Small intestine (tissue), 7 donors: ENCODE measurements at regions not wholly inside any gene's neighbourhood (a gene's known extent, or its start where the extent isn't known, plus 50 kb on each side); places are given as distances from the start of the nearest gene placed in this dataset.

Experiments used
- DNase-seq, 2 donors: peaks; one replicate each; pipeline versions ENCODE4 v3.0.0 to v3.0.0-alpha.2; 2013
- FAIRE-seq: peaks from 2 replicates; lab custom pipeline; 2012; peaks lifted over from hg19 to GRCh38; lab: Jason Lieb, UNC
- H3K27ac ChIP-seq, 3 donors: one replicate each; pipeline ENCODE4 v1.5.1; 2013; ENCODE audit warnings: low read length in 2 of 3, mild to moderate bottlenecking in 2 of 3, control low read depth in 1 of 3, inconsistent platforms in 1 of 3, low read depth in 1 of 3, moderate library complexity in 1 of 3
- H3K27me3 ChIP-seq, 3 donors: one replicate each; pipeline ENCODE4 v1.6.1; 2013; ENCODE audit warnings: low read length in 3 of 3, inconsistent platforms in 1 of 3; ENCODE audit not compliant: control insufficient read depth in 3 of 3, insufficient read depth in 3 of 3
- H3K36me3 ChIP-seq, 3 donors: one replicate each; pipeline ENCODE4 v1.6.1; 2013; ENCODE audit warnings: low read length in 3 of 3, inconsistent platforms in 1 of 3, low read depth in 1 of 3, mild to moderate bottlenecking in 1 of 3, moderate library complexity in 1 of 3; ENCODE audit not compliant: control insufficient read depth in 3 of 3, insufficient read depth in 2 of 3
- H3K4me1 ChIP-seq, 3 donors: one replicate each; pipeline ENCODE4 v1.6.1; 2013; ENCODE audit warnings: low read length in 2 of 3, inconsistent platforms in 1 of 3, low read depth in 1 of 3, mild to moderate bottlenecking in 1 of 3, moderate library complexity in 1 of 3; ENCODE audit not compliant: control insufficient read depth in 3 of 3, insufficient read depth in 2 of 3
- H3K4me3 ChIP-seq, 3 donors: one replicate each; pipeline ENCODE4 v1.5.1; 2013; ENCODE audit warnings: low read length in 3 of 3, control low read depth in 1 of 3, inconsistent platforms in 1 of 3, low read depth in 1 of 3, mild to moderate bottlenecking in 1 of 3, moderate library complexity in 1 of 3
- H3K9me3 ChIP-seq, 2 donors: one replicate each; pipeline ENCODE4 v1.6.1; 2013; ENCODE audit warnings: low read depth in 1 of 2, low read length in 1 of 2; ENCODE audit not compliant: control insufficient read depth in 2 of 2, insufficient read depth in 1 of 2
- WGBS, 3 donors: extraction: QIAGEN DNeasy Blood & Tissue Kit; methylation state at CpG; one replicate each; pipeline ENCODE4 v1.1.7; 2013; 5-methylcytosine and 5-hydroxymethylcytosine counted together
- donor health status: healthy with polysubstance abuse.
- donor health status: control.
- donor health status: control.
- donor health status: Bipolar disorder and iron deficiency.
- donor health status: healthy.

DNA sequence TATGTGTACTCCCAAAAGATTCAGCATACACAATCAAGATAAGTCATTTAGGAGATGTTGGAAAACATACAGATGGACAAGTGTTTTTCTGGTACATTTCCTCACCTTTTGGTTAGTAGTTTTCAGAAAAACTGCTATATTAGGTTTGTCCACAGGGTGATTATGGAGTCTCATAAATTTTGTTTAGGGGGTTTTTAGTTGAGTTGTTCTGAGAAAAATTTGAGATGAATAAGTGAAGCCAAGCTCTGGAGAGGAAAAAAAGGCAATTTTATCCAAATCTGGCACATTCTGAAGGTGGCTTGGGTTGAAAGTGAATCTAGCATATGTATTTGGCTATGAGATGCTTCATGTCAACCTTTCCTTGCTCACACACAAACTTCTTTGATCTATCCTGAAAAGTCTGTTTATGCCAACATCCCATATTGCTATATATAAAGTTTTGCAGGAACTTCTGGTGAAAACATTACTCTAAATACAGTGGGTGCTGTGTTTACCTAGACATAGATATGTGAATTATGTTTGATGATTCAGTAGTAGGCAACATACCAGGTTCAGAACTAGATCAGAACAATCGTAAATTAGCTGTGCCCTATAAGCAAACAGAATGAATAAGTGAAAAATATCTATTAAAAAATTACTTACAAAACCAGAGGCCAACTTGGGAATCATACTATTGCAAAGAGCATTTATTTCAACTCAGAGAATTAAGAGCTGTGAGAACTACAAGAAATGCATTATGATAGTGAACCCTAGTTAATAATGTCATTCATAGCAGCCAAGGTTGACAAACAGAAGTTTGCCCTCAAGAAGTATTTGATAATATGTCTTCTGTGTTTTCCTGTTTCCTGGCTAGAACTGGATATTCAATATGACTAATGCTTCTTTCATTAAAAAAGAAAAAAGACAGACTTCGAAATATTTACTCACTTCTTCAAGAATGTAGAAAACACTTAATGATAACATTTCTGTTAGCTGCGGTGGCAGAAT lies 552.0 kb downstream of the IRS1 start:
- H3K36me3 ChIP-seq = no peaks in the 10 kb centered on the region
- WGBS, 3 donors = 58 to 75% (median 71%) methylated on average over 3 of the region's 3 CpGs
- DNase-seq = no peak
- FAIRE-seq = no peak
- no peak overlapping the region for H3K27ac ChIP-seq
- no peak overlapping the region for H3K4me3 ChIP-seq
- H3K9me3 ChIP-seq = no peaks in the 10 kb centered on the region
- no peaks in the 10 kb centered on the region for H3K4me1 ChIP-seq
- peaks cover 0 to 1% (median 0%) of the 10 kb centered on the region in 3 donors for H3K27me3 ChIP-seq

DNA sequence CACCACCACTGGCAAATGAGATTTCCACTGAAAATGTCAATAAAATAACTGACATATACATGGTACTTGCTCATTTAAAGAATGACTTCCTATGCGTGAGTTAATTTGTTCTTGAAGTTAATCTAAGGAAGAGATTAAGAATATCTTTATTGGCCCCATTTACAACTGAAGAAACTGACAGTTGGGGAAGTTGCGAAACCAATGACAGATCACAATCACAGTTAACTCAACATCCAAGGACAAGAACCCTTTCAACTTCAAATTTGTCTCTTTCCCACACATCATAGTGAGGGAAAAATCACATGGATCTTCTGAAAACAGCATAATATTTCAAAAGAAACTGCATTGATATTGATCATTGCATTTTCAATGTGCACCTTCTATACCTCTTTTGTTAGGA lies 565.4 kb downstream of the IRS1 start:
- H3K9me3 ChIP-seq = no peaks in the 10 kb centered on the region
- FAIRE-seq = no peak
- no peak for DNase-seq
- no peaks in the 10 kb centered on the region for H3K4me1 ChIP-seq
- H3K4me3 ChIP-seq = no peak overlapping the region
- no peaks in the 10 kb centered on the region for H3K27me3 ChIP-seq
- 17 to 61% (median 39%) methylated on average over 2 of the region's 2 CpGs for WGBS, 3 donors
- H3K27ac ChIP-seq = no peak overlapping the region
- no peaks in the 10 kb centered on the region for H3K36me3 ChIP-seq

DNA sequence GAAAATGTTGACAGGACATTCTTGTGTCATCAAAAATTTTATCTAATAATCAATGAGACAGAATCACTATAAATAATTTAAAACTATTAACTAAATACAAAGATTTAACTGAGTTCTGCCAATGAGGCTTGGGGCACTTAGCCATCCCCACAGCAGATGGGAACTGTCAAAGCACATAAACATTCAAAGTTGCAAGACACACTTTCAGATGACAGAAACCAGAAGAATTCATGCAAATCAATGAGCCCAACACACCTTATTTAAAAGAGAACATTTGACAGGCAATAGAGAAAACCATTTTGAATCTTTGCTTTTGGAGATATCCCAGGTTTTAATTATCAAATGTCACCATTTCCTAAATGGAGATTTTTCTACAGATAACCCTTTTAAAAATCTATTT lies 566.2 kb downstream of the IRS1 start:
- Histone ChIP-seq H3K27ac (no peak overlapping the region), H3K9me3 (no peaks in the 10 kb centered on the region), H3K4me1 (no peaks in the 10 kb centered on the region), H3K36me3 (no peaks in the 10 kb centered on the region), H3K4me3 (no peak overlapping the region), H3K27me3 (no peaks in the 10 kb centered on the region)
- FAIRE-seq (no peak), DNase-seq (no peak)

DNA sequence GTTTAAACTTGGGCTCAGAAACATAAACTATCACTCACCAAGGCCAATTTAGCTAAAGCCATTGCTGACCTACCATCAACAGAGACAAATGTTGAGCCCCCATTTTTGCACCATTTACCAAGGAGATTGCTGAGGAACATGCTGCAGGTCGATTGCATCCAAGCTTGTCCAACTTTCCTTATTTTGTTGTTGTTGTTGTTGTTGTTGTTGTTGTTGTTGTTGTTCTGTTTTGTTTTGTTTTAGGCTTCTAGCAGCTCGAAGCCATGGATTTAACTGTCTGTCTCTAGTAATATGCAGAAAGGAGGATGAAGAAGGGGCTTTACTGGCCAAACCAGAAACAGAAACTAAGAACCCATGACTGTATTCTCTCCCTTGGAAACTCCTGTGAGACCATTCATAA lies 571.5 kb downstream of the IRS1 start:
- Histone ChIP-seq H3K4me3 (no peak overlapping the region), H3K36me3 (no peaks in the 10 kb centered on the region), H3K27me3 (no peaks in the 10 kb centered on the region), H3K9me3 (no peaks in the 10 kb centered on the region), H3K27ac (no peak overlapping the region), H3K4me1 (no peaks in the 10 kb centered on the region)
- no peak for FAIRE-seq
- WGBS, 3 donors = 64 to 80% (median 71%) methylated on average over 2 of the region's 2 CpGs
- DNase-seq = no peak

DNA sequence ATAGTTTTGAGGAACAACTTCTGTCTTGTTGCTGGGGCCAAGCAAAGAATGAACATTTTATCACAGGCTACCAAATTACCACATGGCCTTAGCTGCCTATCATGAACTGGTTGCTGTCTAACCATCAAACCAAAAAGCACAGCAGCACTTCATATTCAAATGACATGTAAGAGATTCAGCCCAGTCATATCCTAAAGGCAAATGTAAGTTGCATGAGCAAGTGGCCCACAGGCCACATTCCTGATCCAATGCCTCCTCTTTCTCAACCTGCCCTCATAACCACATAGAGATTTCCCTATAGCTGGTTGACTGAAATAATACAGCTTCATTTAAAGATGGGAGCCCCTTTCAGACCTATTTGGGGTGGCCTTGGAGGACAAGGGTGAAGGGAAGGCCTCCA lies 572.3 kb downstream of the IRS1 start:
- Histone ChIP-seq H3K36me3 (no peaks in the 10 kb centered on the region), H3K4me1 (no peaks in the 10 kb centered on the region), H3K9me3 (no peaks in the 10 kb centered on the region), H3K27ac (no peak overlapping the region), H3K27me3 (no peaks in the 10 kb centered on the region), H3K4me3 (no peak overlapping the region)
- DNase-seq = no peak
- FAIRE-seq = no peak

DNA sequence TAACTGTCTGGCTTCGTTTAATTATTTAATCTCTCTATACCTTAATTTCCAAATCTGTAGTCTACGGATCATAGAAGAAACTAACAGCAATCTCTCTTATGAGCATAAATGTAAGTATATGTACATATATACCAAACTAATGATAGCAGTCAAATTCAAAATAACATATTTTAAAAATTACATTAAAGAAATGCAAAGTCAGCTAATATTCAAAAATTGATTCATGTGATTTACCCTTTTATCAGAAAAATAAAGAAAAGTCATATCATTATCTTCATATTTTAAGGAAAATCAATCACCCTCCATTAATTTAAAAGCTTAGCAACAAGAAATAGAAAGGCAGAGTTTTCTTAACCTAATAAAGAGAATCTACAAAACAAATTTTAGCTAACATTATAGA lies 575.9 kb downstream of the IRS1 start:
- no peak for DNase-seq
- no peaks in the 10 kb centered on the region for H3K4me1 ChIP-seq
- WGBS, 3 donors = 79 to 91% (median 85%) methylated on average over 2 of the region's 2 CpGs
- no peak overlapping the region for H3K27ac ChIP-seq
- no peaks in the 10 kb centered on the region for H3K36me3 ChIP-seq
- no peak overlapping the region for H3K4me3 ChIP-seq
- H3K27me3 ChIP-seq = peaks cover 0 to 3% (median 0%) of the 10 kb centered on the region in 3 donors
- no peaks in the 10 kb centered on the region for H3K9me3 ChIP-seq
- FAIRE-seq = no peak

DNA sequence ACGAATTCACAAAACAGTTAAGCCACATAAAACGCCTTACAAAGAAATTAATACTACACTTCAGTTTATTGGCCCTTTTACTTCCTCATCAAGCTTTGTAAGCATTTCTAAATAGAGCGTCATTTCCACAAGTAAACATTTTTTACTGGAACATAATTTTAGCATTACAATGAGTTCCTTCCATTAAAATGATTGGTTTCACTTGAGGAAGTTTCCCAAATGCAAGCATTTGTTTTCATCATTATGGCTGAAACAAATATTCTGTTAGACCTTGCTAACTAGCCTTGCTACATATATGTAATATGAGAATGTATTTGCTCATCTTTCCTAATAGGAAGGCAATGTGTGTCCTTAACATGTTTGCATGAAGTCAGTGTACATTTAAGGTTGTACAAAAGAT lies 579.1 kb downstream of the IRS1 start:
- Histone ChIP-seq H3K36me3 (no peaks in the 10 kb centered on the region), H3K4me1 (no peaks in the 10 kb centered on the region), H3K27me3 (peaks cover 0 to 3% (median 0%) of the 10 kb centered on the region in 3 donors), H3K9me3 (no peaks in the 10 kb centered on the region), H3K4me3 (no peak overlapping the region), H3K27ac (no peak overlapping the region)
- FAIRE-seq (no peak), DNase-seq (no peak)
- WGBS, 3 donors = 55 to 79% (median 67%) methylated on average over 3 of the region's 3 CpGs

DNA sequence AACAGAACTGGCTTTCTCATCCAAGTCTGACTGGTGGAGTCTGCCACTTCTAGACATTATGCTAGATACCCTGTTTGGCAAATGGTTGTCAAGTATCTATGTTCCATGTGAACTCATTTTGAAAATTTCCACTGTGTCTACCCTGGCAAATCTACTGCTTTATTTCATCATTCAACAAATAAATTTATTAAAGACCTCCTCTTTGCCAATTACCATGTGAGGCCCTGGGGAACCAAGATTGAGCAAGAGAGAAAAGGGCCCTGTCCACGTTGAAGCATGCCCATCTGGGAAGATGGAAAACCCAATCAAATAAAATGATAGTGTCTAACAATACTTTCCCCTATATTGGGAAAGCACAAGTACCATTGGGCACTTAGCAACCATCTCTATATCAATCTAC lies 582.4 kb downstream of the IRS1 start:
- Histone ChIP-seq H3K27ac (no peak overlapping the region), H3K27me3 (peaks cover 0 to 3% (median 0%) of the 10 kb centered on the region in 3 donors), H3K4me1 (no peaks in the 10 kb centered on the region), H3K9me3 (no peaks in the 10 kb centered on the region), H3K4me3 (no peak overlapping the region), H3K36me3 (no peaks in the 10 kb centered on the region)
- DNase-seq (no peak), FAIRE-seq (no peak)
- WGBS, 3 donors = 65 to 74% (median 70%) methylated on average over 1 of the region's 1 CpG
